Stimulated activated effector memory CD8-positive, alpha-beta T cell treated with anti-CD3 and anti-CD28 coated beads, Interleukin-12 subunit alpha, Interleukin-12 subunit beta, amount 100 ng/mL, for 72 hours (primary cell): ENCODE measurements at regions not wholly inside any gene's neighbourhood (a gene's known extent, or its start where the extent isn't known, plus 50 kb on each side); places are given as distances from the start of the nearest gene placed in this dataset.

Source experiments
- ATAC-seq: fragments of 150-1000 bp; cut with Tn5 transposase; 2 replicates; pipeline ENCODE4 v1.10.0; 2021
- DNase-seq, 2 donors: peaks; one replicate each; pipeline ENCODE4 v3.0.0; 2021 to 2022; ENCODE audit warnings: low spot score in 2 of 2
- H3K27ac Mint-ChIP-seq: one replicate; pipeline ENCODE4 v1.8.0; 2022; ENCODE audit warnings: mild to moderate bottlenecking, mixed read lengths
- H3K36me3 Mint-ChIP-seq: one replicate; pipeline ENCODE4 v1.8.0; 2022; ENCODE audit warnings: mild to moderate bottlenecking, mixed read lengths
- H3K4me1 Mint-ChIP-seq: one replicate; pipeline ENCODE4 v1.8.0; 2022; ENCODE audit warnings: mixed read lengths
- H3K4me3 Mint-ChIP-seq: one replicate; pipeline ENCODE4 v1.8.0; 2022; ENCODE audit warnings: mild to moderate bottlenecking, mixed read lengths
- H3K9me3 Mint-ChIP-seq: one replicate; pipeline ENCODE4 v1.8.0; 2022; ENCODE audit warnings: mixed read lengths

DNA sequence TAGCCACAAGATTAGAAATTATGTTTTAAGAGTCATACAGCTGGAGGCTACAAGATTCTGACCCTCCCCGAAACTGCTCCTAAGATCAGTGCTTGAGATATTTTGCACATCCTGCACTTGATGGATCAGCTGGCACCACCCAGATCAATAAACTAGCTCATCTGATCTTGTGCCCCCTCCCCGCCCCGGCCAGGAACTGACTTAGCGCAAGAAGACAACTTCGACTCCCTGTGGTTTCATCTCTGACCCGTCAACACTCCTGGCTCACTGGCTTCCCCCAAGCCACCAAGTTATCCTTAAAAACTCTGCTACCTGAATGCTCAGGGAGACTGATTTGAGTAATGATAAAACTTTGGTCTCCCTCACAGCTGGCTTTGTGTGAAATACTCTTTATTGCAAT is 73.5 kb upstream of the NPSR1 start:
- no peak for ATAC-seq
- Mint-ChIP-seq H3K9me3 (peaks cover 3% of the 10 kb centered on the region), H3K4me3 (no peak overlapping the region), H3K27ac (no peak overlapping the region), H3K4me1 (no peaks in the 10 kb centered on the region), H3K36me3 (no peaks in the 10 kb centered on the region)
- no peak for DNase-seq

DNA sequence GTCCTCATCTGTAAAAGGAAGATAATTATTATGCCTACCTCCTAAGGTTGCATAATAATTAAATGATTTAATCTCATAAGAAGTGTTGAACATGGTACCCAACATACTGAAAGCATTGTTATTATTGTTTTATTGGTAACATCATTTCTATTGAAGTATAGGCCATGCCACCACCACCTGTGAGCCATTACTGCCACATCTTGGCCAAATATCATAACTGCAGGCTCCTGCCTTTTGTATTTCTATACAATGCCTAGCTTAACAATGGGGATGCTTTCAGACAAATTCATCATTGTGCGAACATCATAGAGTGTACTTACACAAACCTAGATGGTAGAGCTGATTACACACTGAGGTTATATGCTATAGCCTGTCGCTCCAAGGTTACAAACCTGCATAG is 61.1 kb upstream of the NPSR1 start:
- Mint-ChIP-seq H3K36me3 (no peaks in the 10 kb centered on the region), H3K4me1 (no peaks in the 10 kb centered on the region), H3K27ac (no peak overlapping the region), H3K4me3 (no peak overlapping the region), H3K9me3 (peaks cover 3% of the 10 kb centered on the region)
- DNase-seq (no peak), ATAC-seq (no peak)

DNA sequence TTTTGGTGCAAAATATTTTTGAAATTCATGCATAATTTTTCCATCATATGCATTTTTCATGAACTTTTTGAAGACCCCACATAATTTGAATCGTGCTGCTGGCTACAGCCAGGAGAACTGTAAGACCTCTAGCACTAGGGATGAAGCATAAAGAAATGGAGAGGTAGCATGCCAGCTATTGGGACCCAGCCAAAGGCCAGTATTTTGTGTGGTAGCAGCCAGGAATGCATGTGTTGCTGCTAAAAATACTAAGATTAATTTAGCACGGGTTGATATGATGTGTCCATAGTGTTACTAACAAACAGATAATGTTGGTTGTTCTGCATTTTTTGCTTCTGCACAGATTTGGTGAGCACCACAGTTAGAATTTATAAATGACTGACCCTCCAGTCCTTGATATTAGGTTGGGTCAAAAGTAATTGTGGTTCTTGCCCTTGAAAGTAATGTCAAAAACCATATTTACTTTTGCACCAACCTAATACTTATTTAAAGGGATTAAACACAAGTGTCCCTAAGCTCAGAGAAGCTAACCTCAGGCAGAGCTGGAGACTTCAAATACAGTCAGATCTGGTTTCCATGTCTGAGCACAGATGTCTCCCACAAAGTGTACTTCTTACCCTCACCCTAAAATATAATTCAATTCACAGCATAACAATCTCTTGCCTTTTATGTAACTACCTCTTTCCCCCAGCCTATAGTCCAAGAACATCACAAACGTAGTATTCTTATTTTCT is 54.1 kb upstream of the NPSR1 start:
- DNase-seq (no peak), ATAC-seq (no peak)
- H3K27ac Mint-ChIP-seq, result no peak overlapping the region
- no peaks in the 10 kb centered on the region for H3K4me1 Mint-ChIP-seq
- H3K9me3 Mint-ChIP-seq, result peaks cover 8% of the 10 kb centered on the region
- no peaks in the 10 kb centered on the region for H3K36me3 Mint-ChIP-seq
- no peak overlapping the region for H3K4me3 Mint-ChIP-seq
